Transverse colon (tissue), 4 donors: ENCODE measurements at regions not wholly inside any gene's neighbourhood (a gene's known extent, or its start where the extent isn't known, plus 50 kb on each side); places are given as distances from the start of the nearest gene placed in this dataset.

Experiments used
- CTCF ChIP-seq, 5 experiments: fragments of 200-600 bp in 3 of 5; fragments of 450-650 bp in 2 of 5; sonication (generic) in 3 of 5; IDR thresholded peaks; 1 replicate in 2 of 5; 2 replicates in 3 of 5; pipeline ENCODE4 v1.5.1; 2016 to 2017; ENCODE audit warnings: antibody characterized with exemption in 5 of 5, inconsistent platforms in 3 of 5, mild to moderate bottlenecking in 2 of 5, moderate library complexity in 1 of 5
- POLR2A ChIP-seq: fragments of 450-650 bp; IDR thresholded peaks from one replicate; pipeline ENCODE4 v1.6.1; 2016; ENCODE audit warnings: antibody characterized with exemption, mild to moderate bottlenecking, moderate library complexity
- POLR2AphosphoS5 ChIP-seq, 3 donors: sonication (generic); formaldehyde crosslinking; IDR thresholded peaks; one replicate each; pipeline ENCODE4 v1.6.1; 2016; ENCODE audit warnings: antibody characterized with exemption in 3 of 3

GRCh38 chr14:98926801-98927200 is 345.2 kb downstream of the BCL11B start:
- TF ChIP-seq CTCF (IDR thresholded peaks at IDR 0.05), result no peak
- no peak for TF ChIP-seq POLR2AphosphoS5 (IDR thresholded peaks at IDR 0.05)
- no peak for TF ChIP-seq POLR2A
